ENCODE measurements at regions not wholly inside any gene's neighbourhood (a gene's known extent, or its start where the extent isn't known, plus 50 kb on each side); places are given as distances from the start of the nearest gene placed in this dataset.

DNA sequence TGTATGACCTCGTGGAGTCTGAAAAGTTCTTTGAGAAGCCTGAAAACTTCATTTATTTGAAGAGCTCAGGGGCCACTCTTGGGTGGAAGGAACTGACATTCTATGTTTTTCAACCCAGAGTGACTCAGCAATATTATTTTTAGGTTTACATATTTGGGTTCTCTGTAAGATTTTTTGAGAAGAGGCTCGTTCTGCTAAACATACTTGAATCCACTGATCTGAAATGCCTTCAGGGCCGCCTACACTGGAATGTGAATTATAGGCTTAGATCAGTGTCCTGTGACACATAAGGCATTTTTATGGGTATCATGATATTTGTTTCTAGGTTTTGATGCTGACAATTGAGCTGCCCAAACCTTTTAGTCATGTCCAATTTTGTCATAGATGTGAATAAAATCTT lies 86.2 kb downstream of the PSAT1 start:
- Histone ChIP-seq H3K36me3 (ENCODE audit: control insufficient read depth, insufficient read depth, low read length) (no peaks in the 10 kb centered on the region), H3K9me3 (ENCODE audit: control insufficient read depth, insufficient read depth, low read depth, low read length) (no peaks in the 10 kb centered on the region), H3K4me3 (ENCODE audit: low read depth, low read length) (no peak overlapping the region), H3K4me1 (ENCODE audit: control insufficient read depth, insufficient read depth, low read length) (no peaks in the 10 kb centered on the region), H3K27me3 (ENCODE audit: control insufficient read depth, insufficient read depth, low read length) (no peaks in the 10 kb centered on the region), H3K9ac (ENCODE audit: low read length) (no peak overlapping the region), H3K27ac (ENCODE audit: low read depth, low read length) (no peak overlapping the region)

DNA sequence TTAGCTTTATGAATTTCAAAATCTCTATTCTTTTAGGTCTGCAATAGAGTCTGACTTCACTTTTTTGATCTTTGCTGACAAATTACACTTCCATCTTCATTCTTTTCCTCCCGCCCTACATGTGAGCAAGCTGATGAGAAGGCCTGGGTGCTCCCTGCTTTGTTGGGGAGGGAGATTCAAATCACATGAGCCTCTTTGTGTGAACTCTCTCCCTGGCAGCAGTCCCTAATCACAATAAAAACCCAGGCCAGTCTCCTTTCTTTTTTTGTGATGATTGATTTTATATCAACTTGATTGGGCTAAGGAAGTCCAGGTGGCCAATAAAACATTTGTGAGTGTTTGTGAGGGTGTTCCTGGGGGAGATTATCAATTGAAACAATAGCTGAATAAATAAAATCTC lies 89.4 kb downstream of the PSAT1 start:
- Histone ChIP-seq H3K36me3 (ENCODE audit: control insufficient read depth, insufficient read depth, low read length) (no peaks in the 10 kb centered on the region), H3K4me1 (ENCODE audit: control insufficient read depth, insufficient read depth, low read length) (peaks cover 10% of the 10 kb centered on the region), H3K9me3 (ENCODE audit: control insufficient read depth, insufficient read depth, low read depth, low read length) (peaks cover 7% of the 10 kb centered on the region), H3K9ac (ENCODE audit: low read length) (no peak overlapping the region), H3K27me3 (ENCODE audit: control insufficient read depth, insufficient read depth, low read length) (no peaks in the 10 kb centered on the region), H3K4me3 (ENCODE audit: low read depth, low read length) (no peak overlapping the region), H3K27ac (ENCODE audit: low read depth, low read length) (no peak overlapping the region)

- H3K36me3 ChIP-seq (ENCODE audit: control insufficient read depth, insufficient read depth, low read length), result no peaks in the 10 kb centered on the region
- H3K4me1 ChIP-seq (ENCODE audit: control insufficient read depth, insufficient read depth, low read length), result peaks cover 10% of the 10 kb centered on the region
- no peaks in the 10 kb centered on the region for H3K27me3 ChIP-seq (ENCODE audit: control insufficient read depth, insufficient read depth, low read length)
- no peak overlapping the region for H3K27ac ChIP-seq (ENCODE audit: low read depth, low read length)
- no peak overlapping the region for H3K9ac ChIP-seq (ENCODE audit: low read length)
- no peak overlapping the region for H3K4me3 ChIP-seq (ENCODE audit: low read depth, low read length)
- H3K9me3 ChIP-seq (ENCODE audit: control insufficient read depth, insufficient read depth, low read depth, low read length), result peaks cover 7% of the 10 kb centered on the region
These were observed 89.8 kb downstream of the PSAT1 start for GRCh38 chr9:78386773-78387172.

DNA sequence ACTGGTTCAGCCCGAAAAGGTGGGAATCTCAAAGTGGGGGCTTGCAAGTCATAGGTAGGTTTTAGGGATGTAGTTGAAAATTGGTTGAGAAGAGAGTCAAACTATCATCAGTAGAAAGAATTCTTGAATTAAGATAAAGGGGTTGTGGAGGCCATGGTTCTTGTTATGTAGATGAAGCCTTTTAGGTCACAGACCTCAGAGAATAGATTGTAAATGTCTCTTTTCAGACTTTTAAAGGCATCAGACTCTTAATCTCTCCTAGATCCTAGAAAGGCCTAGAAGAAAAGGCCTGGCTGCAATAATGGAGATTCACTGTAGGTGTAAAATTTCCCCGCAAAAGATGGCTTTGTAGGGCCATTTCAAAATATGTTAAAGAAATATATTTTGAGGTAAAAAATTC lies 96.4 kb downstream of the PSAT1 start:
- Histone ChIP-seq H3K4me1 (ENCODE audit: control insufficient read depth, insufficient read depth, low read length) (peaks cover 51% of the 10 kb centered on the region), H3K27me3 (ENCODE audit: control insufficient read depth, insufficient read depth, low read length) (no peaks in the 10 kb centered on the region), H3K9me3 (ENCODE audit: control insufficient read depth, insufficient read depth, low read depth, low read length) (peaks cover 28% of the 10 kb centered on the region), H3K9ac (ENCODE audit: low read length) (peak overlapping the region; percentile 29), H3K27ac (ENCODE audit: low read depth, low read length) (peak overlapping the region; percentile 76), H3K36me3 (ENCODE audit: control insufficient read depth, insufficient read depth, low read length) (peaks cover 9% of the 10 kb centered on the region; the same call in 1 of the 2 replicates), H3K4me3 (ENCODE audit: low read depth, low read length) (peak overlapping the region; percentile 42)

GRCh38 chr9:78393932-78394331 lies 97.0 kb downstream of the PSAT1 start:
- H3K27ac ChIP-seq (ENCODE audit: low read depth, low read length), result peak overlapping the region; percentile 76
- H3K4me3 ChIP-seq (ENCODE audit: low read depth, low read length), result no peak overlapping the region
- H3K27me3 ChIP-seq (ENCODE audit: control insufficient read depth, insufficient read depth, low read length), result no peaks in the 10 kb centered on the region
- no peak overlapping the region for H3K9ac ChIP-seq (ENCODE audit: low read length)
- peaks cover 9% of the 10 kb centered on the region; the same call in 1 of the 2 replicates for H3K36me3 ChIP-seq (ENCODE audit: control insufficient read depth, insufficient read depth, low read length)
- peaks cover 53% of the 10 kb centered on the region for H3K4me1 ChIP-seq (ENCODE audit: control insufficient read depth, insufficient read depth, low read length)
- H3K9me3 ChIP-seq (ENCODE audit: control insufficient read depth, insufficient read depth, low read depth, low read length), result peaks cover 24% of the 10 kb centered on the region

DNA sequence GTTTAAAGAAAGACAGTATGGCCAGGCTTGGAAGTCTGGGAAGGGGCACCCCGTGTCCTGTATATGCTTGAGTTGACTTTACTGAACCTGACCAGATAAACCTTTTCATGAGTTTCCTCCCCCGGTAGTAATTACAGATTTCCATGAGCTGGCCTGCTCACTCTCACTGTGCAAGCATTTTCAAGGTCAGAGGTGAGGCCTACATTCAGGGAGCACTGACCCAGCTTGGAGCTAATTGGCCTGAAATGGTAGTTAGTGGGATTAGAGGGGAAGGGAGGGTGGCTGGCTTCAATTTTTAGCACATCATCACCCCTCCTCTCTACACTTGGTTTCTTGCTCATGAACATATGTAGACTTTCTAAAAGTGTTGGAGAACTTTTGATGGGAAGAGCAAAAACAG lies 99.2 kb downstream of the PSAT1 start:
- Histone ChIP-seq H3K27me3 (ENCODE audit: control insufficient read depth, insufficient read depth, low read length) (no peaks in the 10 kb centered on the region), H3K27ac (ENCODE audit: low read depth, low read length) (no peak overlapping the region; the same call in 1 of the 2 replicates), H3K9ac (ENCODE audit: low read length) (peak overlapping the region; percentile 12)

DNA sequence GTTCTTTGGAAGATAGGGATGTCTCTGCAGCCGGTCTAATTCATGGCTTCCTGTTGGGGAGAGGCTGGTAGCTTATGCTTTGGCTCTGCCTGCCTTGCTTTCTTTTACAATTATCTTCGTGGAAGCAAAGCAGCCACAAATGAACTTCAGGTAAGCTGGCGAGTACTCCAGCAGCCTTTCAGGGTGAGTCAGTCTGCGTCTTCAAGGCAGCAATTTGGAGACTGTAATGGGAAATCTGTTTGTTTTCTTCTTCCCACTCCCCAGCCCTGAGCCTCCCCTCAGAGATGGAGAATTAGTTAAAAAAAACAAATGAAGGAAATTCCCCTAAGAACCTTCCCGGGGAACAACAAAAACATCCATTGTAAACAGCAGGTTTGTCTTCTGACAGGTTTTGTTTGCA lies 100.1 kb downstream of the PSAT1 start:
- peaks cover 21% of the 10 kb centered on the region for H3K9me3 ChIP-seq (ENCODE audit: control insufficient read depth, insufficient read depth, low read depth, low read length)
- H3K27me3 ChIP-seq (ENCODE audit: control insufficient read depth, insufficient read depth, low read length), result no peaks in the 10 kb centered on the region
- no peak overlapping the region for H3K9ac ChIP-seq (ENCODE audit: low read length)
- H3K4me3 ChIP-seq (ENCODE audit: low read depth, low read length), result no peak overlapping the region
- peaks cover 9% of the 10 kb centered on the region; the same call in 1 of the 2 replicates for H3K36me3 ChIP-seq (ENCODE audit: control insufficient read depth, insufficient read depth, low read length)
- peaks cover 43% of the 10 kb centered on the region for H3K4me1 ChIP-seq (ENCODE audit: control insufficient read depth, insufficient read depth, low read length)
- no peak overlapping the region for H3K27ac ChIP-seq (ENCODE audit: low read depth, low read length)

More for the DNA sequence above, 99.2 kb downstream of the PSAT1 start:
- Histone ChIP-seq H3K4me1 (ENCODE audit: control insufficient read depth, insufficient read depth, low read length) (peaks cover 44% of the 10 kb centered on the region), H3K9me3 (ENCODE audit: control insufficient read depth, insufficient read depth, low read depth, low read length) (peaks cover 21% of the 10 kb centered on the region), H3K4me3 (ENCODE audit: low read depth, low read length) (no peak overlapping the region), H3K36me3 (ENCODE audit: control insufficient read depth, insufficient read depth, low read length) (peaks cover 9% of the 10 kb centered on the region; the same call in 1 of the 2 replicates)

DNA sequence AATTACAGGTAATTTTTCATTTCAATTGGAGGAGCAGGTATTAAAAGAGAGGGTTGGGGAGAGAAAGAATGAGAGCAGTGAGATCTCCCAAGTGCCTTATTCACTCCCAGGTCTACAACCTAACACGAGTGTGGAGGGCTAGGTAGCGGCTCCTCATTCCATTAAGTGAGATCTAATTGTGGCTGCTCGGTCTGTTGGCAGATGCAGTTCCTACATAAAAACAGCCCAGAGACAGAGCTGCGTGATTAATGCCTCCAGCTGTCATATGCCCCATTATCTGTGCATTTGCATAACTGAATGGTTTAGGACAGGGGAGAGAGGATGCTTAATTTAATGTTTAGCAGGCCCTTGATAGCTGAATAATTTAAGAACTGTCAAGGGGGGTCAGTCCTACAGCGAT lies 100.5 kb downstream of the PSAT1 start:
- Histone ChIP-seq H3K9ac (ENCODE audit: low read length) (no peak overlapping the region), H3K9me3 (ENCODE audit: control insufficient read depth, insufficient read depth, low read depth, low read length) (peaks cover 21% of the 10 kb centered on the region), H3K27ac (ENCODE audit: low read depth, low read length) (no peak overlapping the region), H3K4me1 (ENCODE audit: control insufficient read depth, insufficient read depth, low read length) (peaks cover 43% of the 10 kb centered on the region), H3K27me3 (ENCODE audit: control insufficient read depth, insufficient read depth, low read length) (no peaks in the 10 kb centered on the region), H3K4me3 (ENCODE audit: low read depth, low read length) (no peak overlapping the region), H3K36me3 (ENCODE audit: control insufficient read depth, insufficient read depth, low read length) (peaks cover 9% of the 10 kb centered on the region; the same call in 1 of the 2 replicates)

- H3K9me3 ChIP-seq (ENCODE audit: control insufficient read depth, insufficient read depth, low read depth, low read length), result peaks cover 21% of the 10 kb centered on the region
- H3K9ac ChIP-seq (ENCODE audit: low read length), result no peak overlapping the region
- H3K36me3 ChIP-seq (ENCODE audit: control insufficient read depth, insufficient read depth, low read length), result peaks cover 9% of the 10 kb centered on the region; the same call in 1 of the 2 replicates
- H3K27me3 ChIP-seq (ENCODE audit: control insufficient read depth, insufficient read depth, low read length), result no peaks in the 10 kb centered on the region
- peaks cover 32% of the 10 kb centered on the region for H3K4me1 ChIP-seq (ENCODE audit: control insufficient read depth, insufficient read depth, low read length)
- H3K27ac ChIP-seq (ENCODE audit: low read depth, low read length), result no peak overlapping the region
- no peak overlapping the region for H3K4me3 ChIP-seq (ENCODE audit: low read depth, low read length)
These were observed 102.2 kb downstream of the PSAT1 start for GRCh38 chr9:78399153-78399552.

- no peak overlapping the region for H3K9ac ChIP-seq (ENCODE audit: low read length)
- peaks cover 1% of the 10 kb centered on the region; the same call in 1 of the 2 replicates for H3K36me3 ChIP-seq (ENCODE audit: control insufficient read depth, insufficient read depth, low read length)
- H3K27ac ChIP-seq (ENCODE audit: low read depth, low read length), result no peak overlapping the region
- peaks cover 8% of the 10 kb centered on the region for H3K9me3 ChIP-seq (ENCODE audit: control insufficient read depth, insufficient read depth, low read depth, low read length)
- H3K4me1 ChIP-seq (ENCODE audit: control insufficient read depth, insufficient read depth, low read length), result peaks cover 30% of the 10 kb centered on the region
- no peaks in the 10 kb centered on the region for H3K27me3 ChIP-seq (ENCODE audit: control insufficient read depth, insufficient read depth, low read length)
- H3K4me3 ChIP-seq (ENCODE audit: low read depth, low read length), result no peak overlapping the region
These were observed 103.6 kb downstream of the PSAT1 start for GRCh38 chr9:78400496-78400895.

DNA sequence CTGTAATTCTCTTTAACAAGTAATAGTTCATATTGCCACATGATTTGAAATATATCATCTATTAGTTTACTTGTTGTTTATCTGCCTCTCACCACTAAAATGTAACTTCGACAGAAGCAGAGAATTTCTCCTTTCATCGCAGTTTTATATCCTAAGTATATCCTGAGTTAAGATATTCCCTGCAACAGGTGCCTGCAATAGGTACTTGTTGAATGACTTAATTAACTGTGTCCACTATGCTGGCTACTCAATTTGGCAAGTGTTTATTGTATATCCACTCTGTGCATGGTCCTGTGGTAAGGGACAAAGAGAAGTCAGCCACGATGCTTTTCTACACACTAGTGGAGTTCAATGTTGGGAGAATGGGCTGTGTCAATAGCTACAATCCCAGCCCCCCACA lies 108.5 kb downstream of the PSAT1 start:
- Histone ChIP-seq H3K4me1 (ENCODE audit: control insufficient read depth, insufficient read depth, low read length) (peaks cover 28% of the 10 kb centered on the region), H3K9me3 (ENCODE audit: control insufficient read depth, insufficient read depth, low read depth, low read length) (no peaks in the 10 kb centered on the region), H3K9ac (ENCODE audit: low read length) (no peak overlapping the region), H3K27me3 (ENCODE audit: control insufficient read depth, insufficient read depth, low read length) (no peaks in the 10 kb centered on the region), H3K36me3 (ENCODE audit: control insufficient read depth, insufficient read depth, low read length) (no peaks in the 10 kb centered on the region), H3K4me3 (ENCODE audit: low read depth, low read length) (no peak overlapping the region), H3K27ac (ENCODE audit: low read depth, low read length) (0 out of 2 replicates have a peak overlapping the region, but pooled peaks have one; percentile 23)
